Spleen (tissue), 11 donors: ENCODE measurements at regions not wholly inside any gene's neighbourhood (a gene's known extent, or its start where the extent isn't known, plus 50 kb on each side); places are given as distances from the start of the nearest gene placed in this dataset.
A peak's percentile ranks its signal among the peaks of the same experiment; 100 is the strongest.

Source experiments
- DNase-seq: peaks from one replicate; pipeline ENCODE4 v3.0.0-alpha.2; 2020
- H3K27ac ChIP-seq, 8 donors: fragments of 200-600 bp; sonication (generic) in 7 of 8; 1 replicate in 4 of 8; 2 replicates in 4 of 8; pipeline versions ENCODE4 v1.5.0 to v1.8.0; 2016 to 2021; ENCODE audit warnings: inconsistent platforms in 4 of 8, mild to moderate bottlenecking in 4 of 8, moderate library complexity in 1 of 8
- H3K27me3 ChIP-seq, 7 donors: fragments of 200-600 bp; sonication (generic) in 6 of 7; replicated peaks in 1 of 7; 1 replicate in 4 of 7; 2 replicates in 3 of 7; pipeline versions ENCODE4 v1.5.0 to v1.8.0; 2016 to 2021; ENCODE audit warnings: inconsistent platforms in 3 of 7, mild to moderate bottlenecking in 1 of 7
- H3K36me3 ChIP-seq, 6 donors: fragments of 200-600 bp; sonication (generic) in 5 of 6; 1 replicate in 4 of 6; 2 replicates in 2 of 6; pipeline versions ENCODE4 v1.5.0 to v1.8.0; 2016 to 2021; ENCODE audit warnings: inconsistent platforms in 2 of 6
- H3K4me1 ChIP-seq, 6 donors: fragments of 200-600 bp; sonication (generic) in 5 of 6; 1 replicate in 3 of 6; 2 replicates in 3 of 6; pipeline versions ENCODE4 v1.5.0 to v1.8.0; 2016 to 2021; ENCODE audit warnings: inconsistent platforms in 3 of 6
- H3K4me3 ChIP-seq, 8 donors: fragments of 200-600 bp; sonication (generic) in 7 of 8; 1 replicate in 4 of 8; 2 replicates in 4 of 8; pipeline versions ENCODE4 v1.5.0 to v1.8.0; 2016 to 2021; ENCODE audit warnings: inconsistent platforms in 4 of 8, mild to moderate bottlenecking in 4 of 8, moderate library complexity in 2 of 8
- H3K9me3 ChIP-seq, 8 donors: fragments of 200-600 bp; sonication (generic) in 7 of 8; 1 replicate in 4 of 8; 2 replicates in 4 of 8; pipeline versions ENCODE4 v1.5.0 to v1.8.0; 2016 to 2021; ENCODE audit warnings: inconsistent platforms in 4 of 8
- CTCF ChIP-seq, 11 experiments: fragments of 200-600 bp in 7 of 11; fragments of 450-650 bp in 4 of 11; sonication (generic) in 4 of 11; IDR thresholded peaks in 8 of 11; conservative IDR thresholded peaks in 3 of 11; 1 replicate in 7 of 11; 2 replicates in 4 of 11; pipeline versions ENCODE4 v1.4.0 to v1.8.0; 2016 to 2021; ENCODE audit warnings: antibody characterized with exemption in 11 of 11, inconsistent platforms in 4 of 11, mild to moderate bottlenecking in 1 of 11
- POLR2A ChIP-seq, 3 donors: fragments of 450-650 bp; IDR thresholded peaks; one replicate each; pipeline ENCODE4 v1.5.1; 2017; ENCODE audit warnings: antibody characterized with exemption in 3 of 3, mild to moderate bottlenecking in 1 of 3
- POLR2AphosphoS5 ChIP-seq, 3 donors: sonication (generic); formaldehyde crosslinking; IDR thresholded peaks; one replicate each; pipeline ENCODE4 v1.5.1; 2017; ENCODE audit warnings: antibody characterized with exemption in 3 of 3
- WGBS, 5 donors: extraction: QIAGEN DNeasy Blood & Tissue Kit in 3 of 5; methylation state at CpG; one replicate each; pipeline versions ENCODE4 v1.1.5 to v1.1.7; 2013 to 2018; 5-methylcytosine and 5-hydroxymethylcytosine counted together
- intact Hi-C: fragments of 100-400 bp; cut with DNase I; formaldehyde crosslinking; loops from one replicate; pipeline ENCODE4 v1.15.0; 2023; ENCODE audit warnings: low total_unique reads
- donor health status: healthy with polysubstance abuse.
- donor health status: DM: no; HTN: no; CAD: no; lungs with moderate emphysema.
- donor health status: DM: no; HTN: no; CAD: no.
- donor health status: Bipolar disorder and iron deficiency.
- donor health status: healthy.
- donor health status: DM: no; HTN: no; CAD: no.
- donor health status: DM: yes; HTN: yes; CAD: no.

GRCh38 chr5:3987867-3988266 lies 392.2 kb downstream of the IRX1 start:
- WGBS, 5 donors, result 84 to 94% (median 91%) methylated on average over 4 of the region's 4 CpGs

GRCh38 chr5:3993856-3994473 lies 398.3 kb downstream of the IRX1 start:
- Histone ChIP-seq H3K27me3 (no peaks in the 10 kb centered on the region), H3K4me1 (no peaks in the 10 kb centered on the region), H3K4me3 (no peak overlapping the region), H3K36me3 (no peaks in the 10 kb centered on the region), H3K27ac (peak overlapping the region in 1 of 8 donors; percentile 1), H3K9me3 (peaks cover 0 to 30% (median 14%) of the 10 kb centered on the region in 8 donors)
- no peak for DNase-seq
- intact Hi-C loops, result no loop called here
- TF ChIP-seq POLR2A (IDR thresholded peaks at IDR 0.05) (no peak), CTCF (IDR thresholded peaks at IDR 0.05 in 8 of 11, conservative IDR thresholded peaks at IDR 0.05 in 3 of 11) (no peak), POLR2AphosphoS5 (IDR thresholded peaks at IDR 0.05) (no peak)
- 52 to 76% (median 65%) methylated on average over 14 of the region's 14 CpGs for WGBS, 5 donors

More at GRCh38 chr5:3987867-3988266, 392.2 kb downstream of the IRX1 start:
- intact Hi-C loops, result no loop called here
- no peak for DNase-seq
- H3K9me3 ChIP-seq, result peaks cover 0 to 24% (median 14%) of the 10 kb centered on the region in 8 donors
- no peak overlapping the region for H3K27ac ChIP-seq
- H3K36me3 ChIP-seq, result no peaks in the 10 kb centered on the region
- no peaks in the 10 kb centered on the region for H3K4me1 ChIP-seq
- no peaks in the 10 kb centered on the region for H3K27me3 ChIP-seq
- TF ChIP-seq POLR2AphosphoS5 (IDR thresholded peaks at IDR 0.05) (no peak), CTCF (IDR thresholded peaks at IDR 0.05 in 8 of 11, conservative IDR thresholded peaks at IDR 0.05 in 3 of 11) (no peak), POLR2A (IDR thresholded peaks at IDR 0.05) (no peak)
- H3K4me3 ChIP-seq, result no peak overlapping the region

GRCh38 chr5:3994628-3995027 lies 399.0 kb downstream of the IRX1 start:
- peaks cover 0 to 30% (median 14%) of the 10 kb centered on the region in 8 donors for H3K9me3 ChIP-seq
- no peaks in the 10 kb centered on the region for H3K4me1 ChIP-seq
- no peaks in the 10 kb centered on the region for H3K36me3 ChIP-seq
- H3K4me3 ChIP-seq, result no peak overlapping the region
- intact Hi-C loops, result no loop called here
- H3K27me3 ChIP-seq, result no peaks in the 10 kb centered on the region
- no peak overlapping the region for H3K27ac ChIP-seq
- no peak for DNase-seq
- TF ChIP-seq CTCF (IDR thresholded peaks at IDR 0.05 in 8 of 11, conservative IDR thresholded peaks at IDR 0.05 in 3 of 11), result no peak
- TF ChIP-seq POLR2A (IDR thresholded peaks at IDR 0.05), result no peak
- no peak for TF ChIP-seq POLR2AphosphoS5 (IDR thresholded peaks at IDR 0.05)

- Histone ChIP-seq H3K36me3 (no peaks in the 10 kb centered on the region), H3K4me1 (no peaks in the 10 kb centered on the region), H3K4me3 (no peak overlapping the region), H3K27ac (no peak overlapping the region), H3K27me3 (no peaks in the 10 kb centered on the region), H3K9me3 (peaks cover 0 to 27% (median 13%) of the 10 kb centered on the region in 8 donors)
- DNase-seq, result no peak
- intact Hi-C loops, result no loop called here
- no peak for TF ChIP-seq POLR2AphosphoS5 (IDR thresholded peaks at IDR 0.05)
- no peak for TF ChIP-seq CTCF (IDR thresholded peaks at IDR 0.05 in 8 of 11, conservative IDR thresholded peaks at IDR 0.05 in 3 of 11)
- 35 to 47% (median 39%) methylated on average over 8 of the region's 8 CpGs for WGBS, 5 donors
Measured at GRCh38 chr5:3995954-3996619, 400.5 kb downstream of the IRX1 start.
